ENCODE measurements at regions not wholly inside any gene's neighbourhood (a gene's known extent, or its start where the extent isn't known, plus 50 kb on each side); places are given as distances from the start of the nearest gene placed in this dataset.

GRCh38 chr4:67124716-67125115 lies 420.6 kb downstream of the CENPC start:
- TF ChIP-seq CTCF (IDR thresholded peaks at IDR 0.05; ENCODE audit: insufficient read depth, low read length, poor library complexity, severe bottlenecking) = no peak
- no peaks in the 10 kb centered on the region for H3K27me3 ChIP-seq (ENCODE audit: control insufficient read depth, insufficient read depth, low read length)
- no peak overlapping the region for H3K4me3 ChIP-seq (ENCODE audit: low read depth, low read length)
- no peak for DNase-seq (ENCODE audit: low read depth)
- no peaks in the 10 kb centered on the region for H3K36me3 ChIP-seq (ENCODE audit: control insufficient read depth, insufficient read depth, low read length)

GRCh38 chr4:67122029-67122428 lies 423.3 kb downstream of the CENPC start:
- Histone ChIP-seq H3K36me3 (ENCODE audit: control insufficient read depth, insufficient read depth, low read length) (no peaks in the 10 kb centered on the region), H3K27me3 (ENCODE audit: control insufficient read depth, insufficient read depth, low read length) (no peaks in the 10 kb centered on the region), H3K4me3 (ENCODE audit: low read depth, low read length) (no peak overlapping the region)
- DNase-seq (ENCODE audit: low read depth) = no peak
- peak; percentile 67 for TF ChIP-seq CTCF (IDR thresholded peaks at IDR 0.05; ENCODE audit: insufficient read depth, low read length, poor library complexity, severe bottlenecking)

- TF ChIP-seq CTCF (IDR thresholded peaks at IDR 0.05; ENCODE audit: insufficient read depth, low read length, poor library complexity, severe bottlenecking) = no peak
- Histone ChIP-seq H3K27me3 (ENCODE audit: control insufficient read depth, insufficient read depth, low read length) (no peaks in the 10 kb centered on the region), H3K4me3 (ENCODE audit: low read depth, low read length) (no peak overlapping the region), H3K36me3 (ENCODE audit: control insufficient read depth, insufficient read depth, low read length) (no peaks in the 10 kb centered on the region)
- no peak for DNase-seq (ENCODE audit: low read depth)
These were observed 424.9 kb downstream of the CENPC start for GRCh38 chr4:67120369-67120768.

- Histone ChIP-seq H3K36me3 (ENCODE audit: control insufficient read depth, insufficient read depth, low read length) (no peaks in the 10 kb centered on the region), H3K27me3 (ENCODE audit: control insufficient read depth, insufficient read depth, low read length) (no peaks in the 10 kb centered on the region), H3K4me3 (ENCODE audit: low read depth, low read length) (no peak overlapping the region)
- no peak for DNase-seq (ENCODE audit: low read depth)
- TF ChIP-seq CTCF (IDR thresholded peaks at IDR 0.05; ENCODE audit: insufficient read depth, low read length, poor library complexity, severe bottlenecking) = no peak
These were observed 436.0 kb downstream of the CENPC start for GRCh38 chr4:67109276-67109675.

GRCh38 chr4:67106861-67107460 lies 438.3 kb downstream of the CENPC start:
- H3K27me3 ChIP-seq (ENCODE audit: control insufficient read depth, insufficient read depth, low read length) = no peaks in the 10 kb centered on the region
- no peaks in the 10 kb centered on the region for H3K36me3 ChIP-seq (ENCODE audit: control insufficient read depth, insufficient read depth, low read length)
- no peak for TF ChIP-seq CTCF (IDR thresholded peaks at IDR 0.05; ENCODE audit: insufficient read depth, low read length, poor library complexity, severe bottlenecking)
- DNase-seq (ENCODE audit: low read depth) = peak; percentile 7
- H3K4me3 ChIP-seq (ENCODE audit: low read depth, low read length) = no peak overlapping the region

- TF ChIP-seq CTCF (IDR thresholded peaks at IDR 0.05; ENCODE audit: insufficient read depth, low read length, poor library complexity, severe bottlenecking) = no peak
- H3K4me3 ChIP-seq (ENCODE audit: low read depth, low read length) = no peak overlapping the region
These were observed 441.2 kb downstream of the CENPC start for GRCh38 chr4:67104145-67104544.

More at GRCh38 chr4:67104145-67104544, 441.2 kb downstream of the CENPC start:
- no peak for DNase-seq (ENCODE audit: low read depth)
- H3K27me3 ChIP-seq (ENCODE audit: control insufficient read depth, insufficient read depth, low read length) = no peaks in the 10 kb centered on the region
- no peaks in the 10 kb centered on the region for H3K36me3 ChIP-seq (ENCODE audit: control insufficient read depth, insufficient read depth, low read length)
